Activated naive CD8-positive, alpha-beta T cell treated with anti-CD3 and anti-CD28 coated beads, Interleukin-2, amount 10 ng/mL, durations not matched to agents 7 days and 5 days (primary cell): ENCODE measurements at regions not wholly inside any gene's neighbourhood (a gene's known extent, or its start where the extent isn't known, plus 50 kb on each side); places are given as distances from the start of the nearest gene placed in this dataset.

Source experiments
- ATAC-seq: fragments of 150-1000 bp; cut with Tn5 transposase; one replicate; pipeline ENCODE4 v1.10.0; 2021; ENCODE audit warnings: low read depth, moderate library complexity
- POLR2A ChIA-PET: fragments of 350-600 bp; sonication (Branson Sonifier 250); formaldehyde crosslinking; loops from one replicate; lab custom pipeline; 2021; ENCODE audit warnings: antibody characterized with exemption; lab: Charles Lee
- DNase-seq: peaks from one replicate; pipeline ENCODE4 v3.0.0; 2021
- H3K27ac Mint-ChIP-seq: one replicate; pipeline ENCODE4 v1.8.0; 2022; ENCODE audit warnings: mild to moderate bottlenecking, mixed read lengths
- H3K27me3 Mint-ChIP-seq: one replicate; pipeline ENCODE4 v1.8.0; 2022; ENCODE audit warnings: mild to moderate bottlenecking, moderate library complexity, mixed read lengths
- H3K36me3 Mint-ChIP-seq: one replicate; pipeline ENCODE4 v1.8.0; 2021; ENCODE audit warnings: mild to moderate bottlenecking, mixed read lengths
- H3K4me1 Mint-ChIP-seq: one replicate; pipeline ENCODE4 v1.8.0; 2021; ENCODE audit warnings: mixed read lengths
- H3K4me3 Mint-ChIP-seq: one replicate; pipeline ENCODE4 v1.8.0; 2022; ENCODE audit warnings: mild to moderate bottlenecking, moderate library complexity, mixed read lengths
- H3K9me3 Mint-ChIP-seq: one replicate; pipeline ENCODE4 v1.8.0; 2021; ENCODE audit warnings: mixed read lengths

DNA sequence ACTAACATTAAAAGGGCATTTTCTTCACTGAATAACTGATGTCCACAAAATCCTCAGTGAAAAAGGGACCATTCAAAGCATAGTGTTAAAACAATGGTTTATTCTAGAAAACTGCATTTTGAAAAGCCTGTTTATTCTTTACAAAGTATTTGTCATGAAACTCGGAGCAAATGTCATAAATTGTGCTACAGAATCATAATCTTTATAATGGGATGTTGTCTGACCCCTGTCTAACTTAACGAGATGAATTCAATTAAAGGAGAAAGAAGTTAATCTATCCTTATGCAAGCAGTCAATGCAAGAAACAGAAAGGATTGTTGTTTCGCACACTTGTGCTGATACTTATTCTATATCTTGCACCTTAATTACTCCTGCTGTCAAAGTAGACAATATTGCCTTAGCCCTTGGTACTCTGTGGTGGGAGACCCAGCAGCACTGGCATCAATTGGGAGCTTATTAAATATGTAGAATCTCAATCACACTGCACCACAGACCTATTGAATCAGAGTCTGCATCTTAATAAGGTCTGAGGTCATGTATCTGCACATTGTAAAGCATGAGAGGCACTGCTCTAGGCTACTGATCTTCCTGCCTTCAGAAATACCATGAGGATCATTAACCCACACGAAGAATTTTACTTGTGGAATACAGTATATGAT lies 708.3 kb downstream of the HDGFL1 start:
- ATAC-seq (no peak), DNase-seq (no peak)
- H3K27me3 Mint-ChIP-seq, result no peaks in the 10 kb centered on the region
- no peak overlapping the region for H3K27ac Mint-ChIP-seq
- no peaks in the 10 kb centered on the region for H3K9me3 Mint-ChIP-seq
- H3K4me3 Mint-ChIP-seq, result no peak overlapping the region
- H3K4me1 Mint-ChIP-seq, result no peaks in the 10 kb centered on the region
- POLR2A ChIA-PET, result no interaction called here
- no peaks in the 10 kb centered on the region for H3K36me3 Mint-ChIP-seq

DNA sequence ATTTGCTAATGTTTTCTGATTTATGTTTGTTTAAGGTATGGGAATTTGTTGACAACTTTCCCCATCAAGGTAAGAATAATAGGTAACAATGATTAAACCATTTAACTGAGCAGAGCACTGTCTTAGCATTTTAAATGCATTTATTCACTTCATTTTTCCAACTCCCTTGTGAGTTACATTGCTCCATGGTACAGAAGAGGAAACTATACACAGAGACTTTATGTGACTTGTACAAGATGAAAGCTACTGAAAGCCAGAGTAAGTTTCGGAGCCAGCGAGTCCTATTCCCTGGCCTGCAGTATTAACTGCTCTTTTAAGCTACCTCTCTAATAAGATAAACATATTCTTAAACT lies 708.8 kb downstream of the HDGFL1 start:
- ATAC-seq, result no peak
- Mint-ChIP-seq H3K9me3 (no peaks in the 10 kb centered on the region), H3K36me3 (no peaks in the 10 kb centered on the region), H3K4me1 (no peaks in the 10 kb centered on the region), H3K27me3 (no peaks in the 10 kb centered on the region), H3K4me3 (no peak overlapping the region), H3K27ac (no peak overlapping the region)
- no peak for DNase-seq
- POLR2A ChIA-PET, result no interaction called here

DNA sequence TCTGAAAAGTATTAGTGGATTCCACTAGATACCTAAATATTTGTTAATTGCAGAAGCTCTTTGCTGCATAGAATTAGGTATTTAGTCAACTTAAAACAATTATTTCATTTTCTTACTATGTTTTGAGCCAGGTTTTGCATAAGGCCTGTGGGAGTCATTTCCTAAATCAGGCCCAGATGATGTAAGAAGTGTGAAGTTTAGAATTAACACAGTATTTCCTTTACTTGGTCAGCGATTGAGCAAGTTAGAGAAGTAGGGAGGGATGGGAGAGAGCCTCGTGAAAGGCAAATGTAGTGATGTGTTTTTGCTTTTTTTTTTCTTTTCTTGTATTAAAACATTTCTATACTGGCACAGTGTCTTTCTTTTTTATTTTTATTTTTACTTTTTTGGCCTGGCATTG lies 711.1 kb downstream of the HDGFL1 start:
- no peaks in the 10 kb centered on the region for H3K27me3 Mint-ChIP-seq
- peaks cover 1% of the 10 kb centered on the region for H3K9me3 Mint-ChIP-seq
- no peak for DNase-seq
- no peaks in the 10 kb centered on the region for H3K36me3 Mint-ChIP-seq
- POLR2A ChIA-PET, result no interaction called here
- ATAC-seq, result no peak
- no peaks in the 10 kb centered on the region for H3K4me1 Mint-ChIP-seq
- no peak overlapping the region for H3K27ac Mint-ChIP-seq
- no peak overlapping the region for H3K4me3 Mint-ChIP-seq

DNA sequence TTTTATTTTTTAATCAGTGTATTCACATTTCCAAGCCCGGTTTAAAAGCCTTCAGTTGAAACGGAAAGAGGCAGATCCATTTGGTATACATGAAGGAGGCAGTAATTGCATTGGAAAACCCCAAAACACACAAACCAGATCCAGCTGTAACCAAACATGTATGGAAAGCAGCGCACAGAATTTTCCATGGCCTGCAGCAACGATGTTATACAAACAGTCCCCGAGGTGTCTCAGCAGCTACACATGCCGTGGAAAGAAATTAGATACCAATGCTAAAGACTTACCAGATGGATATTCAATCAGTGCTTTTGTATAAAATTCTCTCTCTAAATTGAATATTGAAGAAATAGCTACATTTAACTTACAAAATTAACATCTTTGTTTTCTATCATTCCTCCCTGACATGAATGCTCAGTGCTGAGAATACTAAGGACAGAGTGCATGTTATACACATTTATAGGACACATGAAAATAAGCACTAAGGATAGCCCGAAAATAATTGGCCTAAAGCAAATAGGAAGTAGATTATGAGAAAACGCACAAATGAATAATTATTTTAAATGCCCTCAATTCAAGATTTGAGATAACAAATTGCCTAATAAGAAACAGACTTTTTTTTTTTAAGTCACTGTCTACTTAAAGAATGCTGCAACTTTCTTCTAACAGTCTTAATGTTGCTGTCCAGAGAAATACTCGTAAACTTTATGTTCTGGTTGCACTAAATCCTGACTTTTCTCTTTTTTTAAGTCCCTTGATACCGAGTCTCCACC lies 713.1 kb downstream of the HDGFL1 start:
- ATAC-seq (no peak), DNase-seq (no peak)
- Mint-ChIP-seq H3K9me3 (peaks cover 1% of the 10 kb centered on the region), H3K4me3 (no peak overlapping the region), H3K4me1 (no peaks in the 10 kb centered on the region), H3K36me3 (no peaks in the 10 kb centered on the region), H3K27ac (no peak overlapping the region), H3K27me3 (no peaks in the 10 kb centered on the region)
- POLR2A ChIA-PET, result no interaction called here

DNA sequence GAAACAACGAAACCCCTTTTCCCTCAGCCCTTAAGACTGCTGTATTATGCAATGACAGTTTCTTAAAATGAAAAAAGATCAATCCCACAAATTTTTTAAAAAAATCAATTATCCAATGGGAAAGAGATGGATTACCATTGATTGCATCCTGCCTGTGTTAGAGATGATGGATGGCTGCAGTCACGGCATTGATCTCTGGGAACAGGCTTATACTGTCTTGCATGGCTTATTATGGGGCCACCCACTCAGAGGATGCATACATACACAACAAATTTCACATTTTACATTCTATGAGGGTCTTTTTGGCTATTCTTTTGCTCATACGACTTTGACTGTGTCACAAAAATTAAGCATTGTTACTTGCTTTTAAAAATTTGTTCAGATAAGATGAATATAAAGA lies 724.3 kb downstream of the HDGFL1 start:
- DNase-seq (no peak), ATAC-seq (no peak)
- Mint-ChIP-seq H3K27me3 (no peaks in the 10 kb centered on the region), H3K27ac (no peak overlapping the region), H3K9me3 (no peaks in the 10 kb centered on the region), H3K4me3 (no peak overlapping the region), H3K36me3 (no peaks in the 10 kb centered on the region), H3K4me1 (no peaks in the 10 kb centered on the region)
- POLR2A ChIA-PET, result no interaction called here

DNA sequence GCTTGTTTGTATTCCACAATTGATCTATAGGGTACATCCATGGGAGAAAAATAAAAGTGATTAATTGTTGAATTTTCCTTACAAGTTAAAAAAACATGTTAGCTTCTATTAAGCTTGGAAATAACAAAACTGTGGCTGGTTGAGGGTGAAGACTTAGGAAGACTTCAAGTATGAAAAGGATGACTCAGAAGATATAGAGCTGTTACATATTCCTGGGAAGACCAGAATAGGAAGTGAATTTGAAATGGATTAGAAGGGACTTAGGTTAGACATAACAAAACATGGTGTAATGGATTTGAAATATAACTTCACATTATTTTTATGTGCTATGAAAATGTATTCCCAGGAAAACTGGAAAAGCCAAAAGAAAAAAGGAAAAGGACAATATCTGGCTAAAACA lies 732.2 kb downstream of the HDGFL1 start:
- Mint-ChIP-seq H3K9me3 (peaks cover 1% of the 10 kb centered on the region), H3K27me3 (no peaks in the 10 kb centered on the region), H3K27ac (no peak overlapping the region), H3K4me3 (no peak overlapping the region), H3K4me1 (no peaks in the 10 kb centered on the region), H3K36me3 (no peaks in the 10 kb centered on the region)
- POLR2A ChIA-PET, result no interaction called here
- no peak for DNase-seq
- no peak for ATAC-seq

DNA sequence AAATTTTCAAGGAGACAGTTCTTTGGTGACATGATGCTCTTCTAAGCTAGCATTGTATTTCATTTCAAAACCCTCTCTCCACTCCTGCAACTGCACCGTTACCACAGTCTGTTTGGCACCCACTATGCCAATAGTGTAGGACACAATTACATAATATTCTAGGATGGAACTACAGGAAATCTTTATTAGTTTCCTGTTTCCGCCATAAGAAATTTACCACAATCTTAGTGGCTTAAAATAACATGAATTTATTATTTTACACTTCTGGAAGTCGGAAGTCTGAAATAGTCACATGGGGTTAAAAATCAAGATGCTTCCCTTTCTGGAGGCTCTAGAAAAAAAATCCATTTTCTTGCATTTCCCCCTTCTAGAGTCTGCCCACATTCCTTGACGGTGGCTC lies 733.1 kb downstream of the HDGFL1 start:
- no peak overlapping the region for H3K27ac Mint-ChIP-seq
- no peak overlapping the region for H3K4me3 Mint-ChIP-seq
- no peaks in the 10 kb centered on the region for H3K27me3 Mint-ChIP-seq
- DNase-seq (no peak), ATAC-seq (no peak)
- no peaks in the 10 kb centered on the region for H3K4me1 Mint-ChIP-seq
- POLR2A ChIA-PET, result no interaction called here
- no peaks in the 10 kb centered on the region for H3K36me3 Mint-ChIP-seq
- H3K9me3 Mint-ChIP-seq, result peaks cover 1% of the 10 kb centered on the region

DNA sequence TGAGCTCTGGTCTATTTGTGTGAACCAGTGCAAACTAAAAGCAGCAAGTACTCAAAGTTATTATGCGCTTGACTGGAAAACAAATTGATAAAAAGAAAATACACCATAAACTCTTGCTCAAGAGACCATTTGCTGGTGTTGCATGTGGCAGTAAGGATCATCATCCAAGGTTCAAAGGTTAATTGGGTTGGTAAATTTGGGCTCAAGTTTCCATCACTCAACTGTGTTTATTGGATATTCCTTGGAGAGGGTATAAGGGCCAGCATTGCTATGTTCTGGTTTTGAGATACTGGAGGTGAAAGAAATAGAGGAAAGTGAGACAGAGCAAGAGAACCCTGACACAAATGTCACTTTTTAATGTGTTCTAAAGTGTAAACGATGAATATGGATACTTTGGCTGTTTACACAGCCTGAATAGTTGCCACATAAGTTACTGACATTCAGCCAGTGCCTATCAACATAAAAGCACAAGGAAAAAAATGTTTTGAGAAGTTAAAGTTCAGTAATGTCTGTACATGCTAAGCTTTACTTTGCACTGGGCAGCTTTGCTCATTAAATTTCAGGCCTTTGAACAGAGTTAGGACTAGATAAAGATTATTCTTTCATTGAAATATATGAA lies 736.1 kb downstream of the HDGFL1 start:
- peaks cover 1% of the 10 kb centered on the region for H3K9me3 Mint-ChIP-seq
- H3K36me3 Mint-ChIP-seq, result no peaks in the 10 kb centered on the region
- H3K27ac Mint-ChIP-seq, result no peak overlapping the region
- no peaks in the 10 kb centered on the region for H3K4me1 Mint-ChIP-seq
- POLR2A ChIA-PET, result no interaction called here
- DNase-seq (no peak), ATAC-seq (no peak)
- H3K27me3 Mint-ChIP-seq, result no peaks in the 10 kb centered on the region
- H3K4me3 Mint-ChIP-seq, result no peak overlapping the region

DNA sequence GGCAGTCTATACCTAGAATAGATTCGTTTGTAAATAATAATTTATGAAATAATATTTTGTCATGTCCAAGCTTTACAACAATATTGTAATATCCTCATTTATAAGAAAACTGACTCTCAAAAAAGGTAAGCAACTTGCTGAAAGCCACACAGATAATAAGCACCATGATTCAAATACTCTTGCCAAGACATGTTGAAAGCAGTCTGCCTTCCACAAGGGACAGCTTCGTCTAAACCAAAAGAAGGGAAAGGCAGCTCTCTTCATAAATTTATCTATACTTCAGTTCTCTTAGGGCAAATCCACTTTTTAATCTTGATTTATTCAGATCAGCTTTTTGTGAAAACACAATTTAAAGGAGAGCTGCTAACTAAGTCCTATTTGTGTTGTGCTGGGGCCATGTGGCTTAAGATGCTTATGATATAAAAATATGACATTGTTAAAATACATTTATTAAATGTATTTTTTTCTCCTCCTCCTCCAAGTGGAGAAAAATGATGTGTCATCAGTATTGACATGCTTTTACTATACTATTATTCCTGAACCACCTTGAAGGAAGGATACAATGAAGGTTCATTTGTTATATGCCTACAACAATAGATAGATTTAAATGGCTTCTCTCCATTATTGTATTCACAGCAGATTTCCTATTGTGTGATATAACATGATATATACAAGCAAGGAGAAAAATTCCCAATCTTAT lies 737.0 kb downstream of the HDGFL1 start:
- Mint-ChIP-seq H3K27me3 (no peaks in the 10 kb centered on the region), H3K27ac (no peak overlapping the region), H3K4me1 (no peaks in the 10 kb centered on the region), H3K4me3 (no peak overlapping the region), H3K36me3 (no peaks in the 10 kb centered on the region), H3K9me3 (peaks cover 1% of the 10 kb centered on the region)
- ATAC-seq (no peak), DNase-seq (no peak)
- POLR2A ChIA-PET, result no interaction called here

DNA sequence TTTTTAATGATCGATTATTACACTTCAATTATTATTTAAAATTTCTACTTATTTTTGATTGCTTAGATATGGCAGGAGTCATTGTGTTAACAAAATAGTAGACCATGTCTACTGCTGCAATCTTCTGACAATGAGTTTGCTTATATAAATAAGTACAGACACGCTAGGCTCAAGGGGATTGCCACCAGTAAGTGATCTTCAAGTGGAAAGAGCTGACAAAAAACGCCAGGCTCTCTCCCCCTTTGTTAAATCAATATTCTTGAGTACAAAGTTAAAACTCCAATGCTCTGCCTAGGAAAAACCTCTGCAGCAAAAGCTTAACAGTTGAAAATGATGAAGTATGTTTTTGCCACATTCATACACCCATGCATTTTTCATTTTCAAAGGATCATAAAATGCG lies 738.1 kb downstream of the HDGFL1 start:
- no peaks in the 10 kb centered on the region for H3K27me3 Mint-ChIP-seq
- ATAC-seq (no peak), DNase-seq (no peak)
- H3K4me3 Mint-ChIP-seq, result no peak overlapping the region
- H3K36me3 Mint-ChIP-seq, result no peaks in the 10 kb centered on the region
- POLR2A ChIA-PET, result no interaction called here
- H3K4me1 Mint-ChIP-seq, result no peaks in the 10 kb centered on the region
- no peak overlapping the region for H3K27ac Mint-ChIP-seq
- no peaks in the 10 kb centered on the region for H3K9me3 Mint-ChIP-seq

DNA sequence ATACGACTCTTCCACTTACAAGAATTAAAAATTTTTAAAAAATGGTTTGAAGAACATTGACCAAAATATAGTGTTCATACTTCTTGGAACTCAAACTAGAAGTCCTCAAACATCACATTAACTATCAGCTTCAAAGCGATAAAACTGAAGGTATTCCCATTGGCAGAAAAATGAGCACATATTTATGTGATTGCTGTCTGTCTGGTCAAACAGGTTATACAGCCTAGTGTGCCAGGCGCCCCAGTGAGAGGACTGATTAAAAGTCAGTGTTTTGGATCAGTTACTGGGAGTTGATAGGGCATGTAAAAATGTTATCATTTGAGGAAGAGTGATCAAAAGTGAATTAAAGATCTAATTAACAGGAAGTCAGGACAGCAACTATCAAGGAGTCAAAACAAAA lies 738.8 kb downstream of the HDGFL1 start:
- ATAC-seq, result no peak
- POLR2A ChIA-PET, result no interaction called here
- Mint-ChIP-seq H3K4me1 (no peaks in the 10 kb centered on the region), H3K27ac (no peak overlapping the region), H3K27me3 (no peaks in the 10 kb centered on the region), H3K4me3 (no peak overlapping the region), H3K9me3 (no peaks in the 10 kb centered on the region), H3K36me3 (no peaks in the 10 kb centered on the region)
- DNase-seq, result no peak

DNA sequence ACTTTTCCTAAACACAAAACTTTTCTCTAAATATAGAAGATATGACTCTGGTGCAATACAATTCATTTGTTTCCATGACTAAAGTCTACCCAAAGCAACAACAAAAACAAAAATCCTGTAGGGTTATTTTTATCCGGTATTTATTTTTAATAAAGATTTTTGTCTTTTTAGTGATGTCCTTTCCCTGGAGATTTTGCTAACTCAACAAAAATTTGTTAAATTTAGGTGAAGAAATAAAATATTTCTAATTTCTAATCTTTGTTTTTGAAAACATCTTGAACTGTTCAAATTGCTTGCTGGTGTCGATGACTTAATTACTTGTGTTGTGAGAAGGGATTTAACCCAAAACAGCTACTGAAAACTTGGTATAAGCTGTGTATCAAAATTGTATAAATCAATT lies 741.8 kb downstream of the HDGFL1 start:
- Mint-ChIP-seq H3K36me3 (no peaks in the 10 kb centered on the region), H3K4me1 (no peaks in the 10 kb centered on the region), H3K27ac (no peak overlapping the region), H3K4me3 (no peak overlapping the region), H3K9me3 (peaks cover 1% of the 10 kb centered on the region), H3K27me3 (no peaks in the 10 kb centered on the region)
- POLR2A ChIA-PET, result no interaction called here
- no peak for DNase-seq
- ATAC-seq, result no peak

DNA sequence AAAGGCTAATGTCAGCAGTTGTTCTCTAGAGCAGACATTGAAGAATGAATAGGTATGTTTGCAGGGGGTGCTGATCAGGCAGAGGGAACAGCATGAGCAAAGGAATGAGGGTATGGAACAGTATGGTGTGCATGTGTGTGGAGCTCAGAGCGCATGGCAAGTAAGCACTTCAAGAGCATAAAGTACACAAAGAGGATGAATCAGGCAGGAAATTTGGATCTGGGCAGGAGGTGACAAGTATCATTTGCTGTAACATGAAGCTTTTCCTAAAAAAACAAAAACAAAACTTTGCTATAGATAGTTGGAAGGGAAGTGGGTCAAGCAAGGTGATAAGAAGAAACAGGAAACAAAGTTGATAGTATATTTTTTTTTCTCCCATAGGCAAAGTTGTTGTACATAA lies 746.8 kb downstream of the HDGFL1 start:
- Mint-ChIP-seq H3K36me3 (no peaks in the 10 kb centered on the region), H3K9me3 (peaks cover 1% of the 10 kb centered on the region), H3K4me3 (no peak overlapping the region), H3K27me3 (no peaks in the 10 kb centered on the region), H3K27ac (no peak overlapping the region), H3K4me1 (no peaks in the 10 kb centered on the region)
- no peak for ATAC-seq
- POLR2A ChIA-PET, result no interaction called here
- DNase-seq, result no peak

DNA sequence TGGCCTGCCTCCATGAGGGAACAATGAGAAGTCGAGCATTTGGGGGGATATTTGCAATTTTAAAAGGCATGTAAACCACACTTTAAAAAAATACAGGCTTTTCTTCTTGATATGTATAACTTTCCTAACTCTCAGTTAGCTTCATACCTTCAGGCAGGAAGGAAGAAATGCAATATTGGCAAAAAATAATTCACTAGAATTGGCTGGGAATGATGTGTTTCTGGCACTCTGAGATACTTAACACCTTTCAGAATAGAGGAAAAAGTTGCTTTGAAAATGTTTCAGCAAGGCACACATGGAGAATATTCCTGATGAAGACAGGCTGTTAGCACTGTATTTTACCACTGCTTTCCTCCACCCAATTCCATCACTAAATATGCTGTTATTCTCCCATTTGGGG lies 747.6 kb downstream of the HDGFL1 start:
- DNase-seq, result no peak
- no peaks in the 10 kb centered on the region for H3K4me1 Mint-ChIP-seq
- H3K27me3 Mint-ChIP-seq, result no peaks in the 10 kb centered on the region
- ATAC-seq, result no peak
- no peak overlapping the region for H3K27ac Mint-ChIP-seq
- no peaks in the 10 kb centered on the region for H3K36me3 Mint-ChIP-seq
- POLR2A ChIA-PET, result no interaction called here
- H3K4me3 Mint-ChIP-seq, result no peak overlapping the region
- H3K9me3 Mint-ChIP-seq, result peaks cover 1% of the 10 kb centered on the region
